HG02588 (cell line): ENCODE measurements at regions not wholly inside any gene's neighbourhood (a gene's known extent, or its start where the extent isn't known, plus 50 kb on each side); places are given as distances from the start of the nearest gene placed in this dataset.

Source experiments
- ATAC-seq: cut with Tn5 transposase; IDR thresholded peaks from one replicate; pipeline ENCODE4 v1.9.1; 2021; ENCODE audit warnings: mild to moderate bottlenecking, moderate library complexity; ENCODE audit not compliant: unreplicated experiment

DNA sequence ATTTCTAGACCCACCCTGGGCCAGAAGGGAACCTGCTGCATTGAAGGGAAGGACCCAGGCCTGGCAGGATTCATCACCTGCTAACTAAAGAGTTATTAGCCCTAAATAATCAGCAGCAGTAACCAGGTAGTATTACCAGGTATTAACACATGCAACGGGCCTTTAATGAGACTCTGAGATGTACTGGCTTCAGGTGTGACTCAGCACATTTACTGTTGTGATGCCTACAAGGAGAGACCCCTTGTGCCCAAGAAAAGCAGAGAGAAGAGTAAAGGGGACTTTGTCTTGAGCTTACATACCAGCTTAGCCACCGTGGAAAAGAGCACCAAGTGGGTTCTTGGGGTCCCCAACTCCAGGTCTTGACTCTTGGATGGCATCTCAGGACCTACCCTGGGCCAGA lies 243.1 kb upstream of the SLC39A10 start:
- ATAC-seq = no peak

DNA sequence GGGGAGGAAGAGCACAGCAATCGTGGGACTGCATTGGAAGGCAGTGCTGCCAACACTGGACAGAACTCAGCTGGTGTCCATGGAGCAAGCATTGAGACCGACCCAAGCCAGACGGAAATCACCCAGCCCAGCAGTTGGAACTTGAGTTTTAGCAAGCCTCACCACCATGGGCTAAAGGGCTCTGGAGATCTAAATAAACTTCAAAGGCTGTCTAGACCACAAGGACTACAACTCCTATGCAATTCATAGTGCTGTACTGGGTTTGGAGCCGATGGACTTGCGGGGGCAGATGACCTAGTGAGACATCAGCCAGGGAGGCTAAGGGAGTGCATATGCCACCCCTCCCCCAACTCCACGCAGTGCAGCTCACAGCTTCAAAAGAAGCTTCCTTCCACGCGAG lies 243.6 kb upstream of the SLC39A10 start:
- no peak for ATAC-seq

DNA sequence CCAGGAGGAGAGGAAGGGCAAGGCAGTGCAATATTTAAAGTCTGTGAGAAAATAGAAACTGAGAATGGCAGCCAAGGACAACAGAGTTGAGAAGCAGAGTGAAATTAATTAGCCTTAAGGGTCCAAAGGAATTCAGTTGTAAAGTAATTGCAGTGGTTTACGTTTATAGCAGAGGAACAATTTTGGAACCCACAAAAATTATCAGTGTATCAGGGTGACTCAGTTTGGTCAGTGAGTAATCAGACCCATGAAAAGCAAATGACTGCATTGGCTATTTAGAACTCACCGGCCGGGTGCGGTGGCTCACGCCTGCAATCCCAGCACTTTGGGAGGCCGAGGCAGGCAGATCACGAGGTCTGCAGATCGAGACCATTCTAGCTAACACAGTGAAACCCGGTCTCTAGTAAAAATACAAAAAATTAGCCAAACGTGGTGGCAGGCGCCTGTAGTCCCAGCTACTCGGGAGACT lies 245.8 kb upstream of the SLC39A10 start:
- ATAC-seq = no peak

DNA sequence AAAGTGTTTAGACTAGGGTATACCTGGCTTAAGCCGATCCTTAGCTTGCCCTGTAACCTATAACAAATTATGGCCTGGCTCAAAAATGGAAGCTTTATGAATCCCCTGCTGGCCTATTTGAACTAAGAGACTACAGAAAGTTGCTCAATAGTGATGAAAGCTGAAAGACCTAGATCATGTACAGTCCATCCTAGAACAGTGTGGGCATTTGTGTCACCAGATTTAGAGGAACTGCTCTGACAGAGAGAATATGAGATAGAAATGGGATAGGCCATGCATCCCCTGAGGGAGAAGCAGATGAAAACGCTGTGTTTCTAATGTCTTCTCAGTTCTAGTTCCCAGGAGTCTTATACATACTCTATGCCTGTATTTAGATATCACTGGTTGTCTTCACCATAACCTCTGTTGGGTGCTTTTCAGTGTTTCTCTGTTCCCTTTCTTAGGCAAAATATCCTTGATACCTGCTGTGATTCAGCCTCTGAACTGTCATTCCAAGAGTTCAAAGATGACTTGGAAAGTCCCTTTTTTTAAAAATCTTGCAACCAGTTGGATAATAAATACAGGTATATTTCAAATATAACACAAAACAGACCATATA lies 246.9 kb upstream of the SLC39A10 start:
- ATAC-seq = peak; percentile 78

DNA sequence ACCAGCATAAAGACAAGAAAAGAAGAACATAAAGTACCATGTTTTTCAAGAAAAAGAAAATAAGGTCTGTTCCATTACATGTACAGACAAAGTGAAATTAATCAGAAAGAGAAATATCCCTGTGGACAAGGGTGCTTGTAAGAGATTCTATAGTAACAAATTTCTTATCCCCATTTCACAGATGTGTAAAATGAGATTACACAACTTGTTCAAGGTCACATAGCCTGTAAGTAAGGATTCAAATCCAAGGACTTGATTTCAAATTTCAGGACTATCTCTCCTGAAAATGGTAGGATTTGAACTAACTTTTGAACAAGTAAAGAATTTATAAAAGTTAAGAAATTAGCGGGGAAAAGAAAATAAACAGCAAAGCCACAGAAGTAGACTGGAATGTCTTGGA lies 248.2 kb upstream of the SLC39A10 start:
- no peak for ATAC-seq

DNA sequence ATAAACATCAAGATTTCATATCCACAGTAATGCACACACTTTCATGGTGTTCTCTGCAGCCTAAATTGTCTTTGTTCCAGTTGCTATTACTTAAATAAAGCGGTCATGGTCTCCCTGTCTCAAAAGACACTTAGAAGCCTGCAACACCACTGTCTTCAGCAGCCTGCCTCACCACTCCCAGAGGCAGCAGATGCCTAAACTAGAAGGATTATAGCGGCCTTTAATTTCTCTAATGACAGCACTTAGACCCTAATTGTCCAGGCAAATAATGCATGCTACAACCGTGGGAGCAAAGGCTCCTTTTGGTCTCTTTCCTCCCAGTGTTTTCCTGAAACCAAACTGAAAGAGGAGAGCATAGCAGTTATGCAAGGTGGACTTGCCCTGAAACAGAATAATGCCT lies 248.8 kb upstream of the SLC39A10 start:
- ATAC-seq = no peak

DNA sequence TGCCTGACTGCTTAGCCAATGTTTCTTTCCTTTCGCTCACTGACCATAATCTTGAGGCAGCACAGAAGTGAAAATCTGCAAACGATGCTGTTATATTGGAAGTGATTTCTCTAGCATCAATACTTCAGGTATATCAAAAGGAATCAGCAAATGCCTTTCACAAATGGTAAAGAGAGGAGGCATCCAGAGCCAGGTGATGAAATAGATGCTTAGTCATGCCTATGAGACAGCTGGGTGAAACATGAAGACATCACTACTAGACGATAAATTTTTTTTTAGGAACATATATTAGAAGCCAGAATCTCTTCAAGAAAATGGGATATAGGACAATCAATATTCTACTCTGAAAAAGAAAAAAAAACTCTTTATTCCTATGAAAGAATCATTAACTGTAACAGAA lies 249.2 kb upstream of the SLC39A10 start:
- ATAC-seq = no peak

DNA sequence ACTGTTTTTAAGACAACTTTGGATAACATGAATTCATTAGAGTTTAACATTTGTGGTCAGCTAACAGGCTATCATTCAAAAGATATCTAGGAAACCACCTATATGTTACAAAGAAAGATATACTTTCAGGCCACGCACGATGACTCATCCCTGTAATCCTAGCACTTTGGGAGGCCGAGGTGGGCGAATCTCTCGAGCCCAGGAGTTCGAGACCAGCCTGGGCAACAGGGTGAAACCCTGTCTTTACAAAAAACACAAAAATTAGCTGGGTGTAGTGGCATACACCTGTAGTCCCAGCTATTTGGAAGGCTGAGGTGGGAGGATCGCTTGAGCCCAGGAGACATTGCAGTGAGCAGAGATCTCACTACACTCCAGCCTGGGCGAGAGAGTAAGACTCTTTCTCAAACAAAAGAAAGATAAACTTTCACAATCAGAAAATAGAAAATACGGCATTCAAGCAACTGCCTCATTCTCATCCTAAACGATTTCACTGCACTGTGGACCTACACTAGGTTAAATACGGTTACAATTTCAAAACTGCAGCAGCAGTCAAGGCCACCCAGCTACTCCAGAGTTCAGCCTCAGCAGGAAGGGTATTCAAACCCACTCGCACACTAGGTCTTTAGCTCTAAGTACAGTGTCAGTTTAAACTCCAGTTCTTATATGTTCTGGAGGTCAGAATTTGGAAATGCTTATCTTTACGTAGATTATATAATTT lies 250.0 kb upstream of the SLC39A10 start:
- no peak for ATAC-seq

DNA sequence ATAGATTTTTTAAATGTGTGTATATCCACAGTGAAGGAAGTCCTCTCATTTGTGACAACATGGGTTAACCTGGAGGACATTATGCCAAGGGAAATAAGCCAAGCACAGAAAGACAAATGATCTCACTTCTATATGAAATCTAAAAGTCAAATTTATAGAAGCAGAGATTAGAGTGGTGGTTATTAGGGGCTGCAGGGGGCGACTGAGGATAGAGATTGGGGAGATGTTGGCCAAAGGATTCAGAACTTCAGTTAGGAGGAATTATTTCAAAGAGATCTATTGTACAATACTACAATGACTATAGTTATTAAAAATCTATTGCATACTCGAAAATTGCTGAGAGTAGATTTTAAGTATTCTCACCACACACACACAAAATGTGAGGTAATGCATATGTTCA lies 252.4 kb upstream of the SLC39A10 start:
- no peak for ATAC-seq

DNA sequence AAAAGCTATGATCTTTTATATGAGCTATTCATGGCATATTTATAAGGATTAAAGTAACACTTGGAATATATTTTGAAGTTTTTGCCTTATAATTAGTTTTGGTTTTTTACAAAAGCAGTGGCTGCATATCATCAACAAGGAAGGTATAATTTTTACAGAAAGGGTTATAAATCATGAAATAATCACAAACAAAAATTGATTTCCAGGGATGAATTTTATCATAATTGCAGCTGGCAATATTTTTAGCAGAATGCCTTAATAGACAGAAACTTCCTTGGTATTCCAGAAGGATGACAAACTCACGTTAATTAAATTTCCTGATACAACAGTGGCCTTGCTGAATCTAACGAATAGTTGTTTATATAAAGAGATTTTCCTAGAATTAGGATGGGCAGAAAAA lies 260.5 kb upstream of the SLC39A10 start:
- no peak for ATAC-seq

DNA sequence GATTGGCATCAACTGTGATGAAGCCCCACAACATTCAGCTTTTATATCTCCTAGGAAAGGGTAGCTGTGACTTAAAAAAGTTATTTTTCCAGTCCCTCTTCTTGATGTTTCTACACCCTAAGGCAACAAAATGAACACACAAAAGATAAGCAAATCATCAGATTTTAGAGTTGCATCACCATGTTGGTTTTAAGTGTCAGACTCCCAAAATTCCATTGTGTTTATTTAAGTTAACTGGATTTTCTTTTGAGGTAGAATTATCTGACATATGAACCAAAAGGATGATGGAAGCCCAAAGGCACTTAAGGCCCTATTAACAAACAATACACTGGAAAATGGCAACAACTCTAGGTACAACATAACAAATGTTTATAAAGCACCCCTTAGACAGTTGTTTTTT lies 261.7 kb upstream of the SLC39A10 start:
- ATAC-seq = no peak

DNA sequence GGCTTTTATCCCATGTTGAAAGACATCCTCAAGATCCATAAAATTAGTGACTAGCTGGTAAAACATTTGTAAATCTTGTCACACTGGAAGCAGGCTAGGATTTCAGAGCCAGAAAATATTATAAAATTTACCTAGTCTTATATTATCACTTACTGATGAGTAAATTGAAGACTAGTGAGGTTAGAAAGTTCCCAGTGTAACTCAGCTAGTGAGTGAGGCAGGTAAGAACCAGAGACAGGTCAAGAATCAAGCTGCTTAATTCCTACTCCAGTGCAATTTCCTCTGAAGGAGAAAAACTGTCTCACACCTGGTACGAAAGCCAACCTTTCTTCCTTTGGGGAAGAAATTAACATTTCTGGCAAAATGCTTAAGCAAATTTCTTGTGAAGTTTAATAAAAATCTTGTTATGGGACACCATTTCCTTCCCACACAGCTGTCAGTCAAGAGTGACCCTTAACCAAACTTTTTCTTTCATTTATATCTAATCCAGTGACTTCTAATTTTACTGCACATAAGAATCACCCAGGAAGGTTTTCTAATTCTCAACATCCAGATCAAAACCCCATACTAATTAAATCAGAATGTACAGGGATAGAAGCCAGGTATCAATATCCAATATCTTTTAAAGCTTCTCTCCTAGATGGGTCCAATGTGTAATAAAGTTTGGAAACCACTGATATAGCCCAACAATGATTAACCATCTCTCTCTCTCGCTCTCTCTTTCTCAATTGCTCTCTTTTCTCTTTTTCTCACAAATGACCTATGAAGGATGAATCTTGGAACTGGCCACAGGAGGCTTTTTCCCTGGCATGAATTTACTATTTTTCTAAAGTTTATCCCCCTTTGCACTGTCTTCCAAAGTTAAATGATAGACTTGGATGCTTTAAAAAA lies 264.3 kb upstream of the SLC39A10 start:
- no peak for ATAC-seq

DNA sequence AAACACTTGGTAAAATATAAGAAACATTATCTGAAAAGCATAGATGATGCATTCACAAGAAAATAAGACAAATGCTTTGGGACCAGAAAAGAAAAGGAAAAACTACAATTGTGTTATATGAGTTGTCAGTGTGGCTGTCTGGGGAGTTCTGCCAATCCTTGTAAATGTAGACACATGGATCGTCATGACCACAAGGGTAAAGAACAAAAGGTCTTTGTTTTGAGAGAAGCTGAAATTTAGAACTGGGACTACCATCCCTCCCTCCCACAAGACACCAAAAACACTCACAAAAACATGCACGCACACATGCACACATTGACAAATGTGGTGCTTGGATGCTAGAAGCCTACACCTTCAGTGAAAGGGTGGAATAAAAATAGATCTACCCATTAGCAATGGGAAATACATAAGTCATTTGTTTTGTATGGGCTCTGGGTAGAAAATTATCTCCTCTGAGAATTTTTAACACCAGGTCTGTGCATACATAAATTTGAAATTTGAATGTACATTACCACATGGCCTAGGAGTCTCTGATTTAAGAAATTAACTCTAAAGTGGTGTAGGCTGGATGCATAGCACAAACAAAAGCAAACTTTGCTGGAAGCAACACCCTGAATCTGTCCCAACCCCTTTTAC lies 266.2 kb upstream of the SLC39A10 start:
- ATAC-seq = no peak

DNA sequence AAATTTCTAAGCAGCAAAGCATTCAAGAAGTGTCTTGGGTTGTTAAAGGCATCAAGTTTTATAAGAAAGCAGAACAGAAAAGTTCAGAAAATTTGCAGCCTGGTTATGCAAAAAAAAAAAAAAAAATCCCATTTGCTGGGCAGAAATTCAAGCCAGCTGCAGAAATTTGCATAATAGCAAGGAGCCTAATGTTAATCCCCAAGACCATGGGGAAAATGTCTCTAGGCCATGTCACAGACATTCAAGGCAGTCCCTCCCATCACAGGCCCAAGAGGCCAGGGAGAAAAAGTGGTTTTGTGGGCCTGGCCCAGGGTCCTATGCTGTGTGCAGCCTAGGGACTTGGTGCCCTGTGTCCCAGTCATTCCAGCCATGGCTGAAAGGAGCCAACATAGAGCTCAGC lies 269.0 kb upstream of the SLC39A10 start:
- no peak for ATAC-seq

DNA sequence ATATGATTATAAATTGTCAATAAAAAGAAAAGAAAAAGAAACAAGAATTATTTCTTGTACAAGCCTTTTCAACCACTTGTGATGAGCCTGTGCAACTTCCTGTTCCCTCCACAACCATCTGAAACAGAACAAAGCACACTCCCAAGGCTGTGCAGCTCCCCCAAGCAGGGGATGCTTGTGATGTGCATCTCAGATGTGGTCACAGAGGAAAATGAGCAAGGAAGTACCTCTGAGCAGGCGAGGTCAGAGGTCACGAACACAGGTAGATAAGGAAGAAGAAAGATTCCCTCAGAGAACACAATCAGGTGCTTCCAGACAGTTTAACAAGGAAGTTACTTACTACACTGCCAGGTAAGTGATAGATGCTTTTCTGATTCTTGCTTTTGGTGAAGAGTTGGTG lies 274.8 kb upstream of the SLC39A10 start:
- ATAC-seq = no peak

DNA sequence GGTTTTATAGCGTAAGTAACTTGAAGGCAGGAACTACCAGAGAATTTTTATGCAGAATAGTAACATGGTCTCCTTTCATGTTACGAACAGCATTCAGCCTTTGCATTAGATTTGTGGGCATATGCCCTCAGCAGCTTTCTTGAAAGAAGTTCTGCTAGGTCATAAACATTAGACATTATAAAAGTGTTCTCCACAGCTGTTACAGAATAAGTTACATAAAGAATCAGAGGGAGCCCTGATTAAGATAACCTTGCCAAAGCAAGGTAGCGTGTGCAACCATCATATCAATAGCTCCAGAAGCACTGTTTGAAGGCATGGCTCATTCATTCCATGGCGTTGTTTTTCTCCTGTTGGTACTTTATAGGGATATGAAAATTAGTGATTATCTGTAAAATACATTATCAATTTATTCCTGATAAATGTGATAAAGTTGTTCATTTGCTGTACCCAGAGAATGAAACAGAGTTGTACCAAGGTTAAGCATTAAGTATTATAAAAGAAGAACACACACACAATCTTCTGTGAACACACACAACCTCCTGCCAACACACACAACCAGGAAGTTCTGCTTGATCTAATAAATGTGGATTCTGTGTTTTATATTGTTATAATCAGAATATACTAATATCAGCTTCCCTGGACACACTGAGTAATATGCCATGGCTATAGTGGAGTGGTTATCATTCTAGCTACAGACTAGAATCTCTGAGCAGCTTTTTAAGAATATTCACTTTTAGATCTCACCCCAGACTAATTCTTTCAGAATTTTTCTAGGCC lies 286.7 kb upstream of the SLC39A10 start:
- no peak for ATAC-seq

DNA sequence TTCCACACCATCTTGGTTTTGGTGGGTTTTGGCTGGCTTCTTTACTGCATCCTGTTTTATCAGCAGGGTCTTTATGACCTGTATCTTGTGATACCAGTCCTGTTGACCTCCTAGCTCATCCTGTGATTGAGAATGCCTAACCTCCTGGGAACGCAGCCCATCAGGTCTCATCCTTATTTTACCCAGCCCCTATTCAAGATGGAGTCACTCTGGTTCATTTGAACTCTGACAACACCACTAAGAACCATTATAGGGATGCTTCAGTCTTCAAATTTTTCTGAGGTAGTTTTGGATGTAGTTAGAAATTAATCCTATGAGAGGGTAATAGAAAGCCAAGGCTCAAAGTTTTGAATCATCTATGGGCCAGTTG lies 287.8 kb upstream of the SLC39A10 start:
- ATAC-seq = no peak

DNA sequence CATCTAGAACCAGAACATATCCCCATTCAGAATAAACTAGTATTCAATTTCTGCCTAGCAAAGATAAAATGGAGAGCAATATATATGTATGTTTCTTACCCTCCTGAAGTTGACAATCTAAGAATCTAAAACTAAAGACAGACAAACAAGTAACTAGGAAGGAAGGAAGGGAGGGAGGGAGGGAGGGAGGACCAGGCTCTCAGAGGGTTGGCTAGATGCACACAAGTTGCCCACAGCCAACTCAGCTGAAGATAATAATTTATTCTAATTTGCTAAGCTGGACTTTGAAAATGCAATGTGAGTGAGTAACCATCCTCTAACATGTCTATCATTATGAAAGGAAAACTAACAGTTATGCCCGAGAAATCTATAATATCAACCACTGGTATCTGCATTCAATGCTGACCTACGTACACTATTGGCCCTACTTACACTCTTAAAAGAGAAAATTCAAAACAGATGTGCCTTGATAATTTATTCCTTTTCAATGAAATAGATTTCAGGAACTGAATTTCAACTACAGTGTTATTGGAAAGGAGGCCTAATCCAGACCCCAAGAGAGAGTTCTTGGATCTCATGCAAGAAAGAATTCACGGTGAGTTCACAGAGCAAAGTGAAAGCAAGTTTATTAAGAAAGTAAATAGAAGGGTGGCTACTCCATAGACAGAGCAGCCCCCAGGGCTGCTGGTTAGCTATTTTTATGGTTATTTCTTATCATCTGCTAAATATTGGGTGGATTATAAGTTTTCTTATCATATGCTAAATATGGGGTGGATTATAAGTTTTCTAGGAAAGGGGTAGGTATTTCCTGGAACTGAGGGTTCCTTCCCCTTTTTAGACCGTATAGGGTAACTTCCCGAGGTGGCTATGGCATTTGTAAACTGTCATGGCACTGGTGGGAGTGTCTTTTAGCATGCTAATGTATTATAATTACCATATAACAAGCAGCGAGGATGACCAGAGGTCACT lies 288.5 kb upstream of the SLC39A10 start:
- ATAC-seq = no peak

DNA sequence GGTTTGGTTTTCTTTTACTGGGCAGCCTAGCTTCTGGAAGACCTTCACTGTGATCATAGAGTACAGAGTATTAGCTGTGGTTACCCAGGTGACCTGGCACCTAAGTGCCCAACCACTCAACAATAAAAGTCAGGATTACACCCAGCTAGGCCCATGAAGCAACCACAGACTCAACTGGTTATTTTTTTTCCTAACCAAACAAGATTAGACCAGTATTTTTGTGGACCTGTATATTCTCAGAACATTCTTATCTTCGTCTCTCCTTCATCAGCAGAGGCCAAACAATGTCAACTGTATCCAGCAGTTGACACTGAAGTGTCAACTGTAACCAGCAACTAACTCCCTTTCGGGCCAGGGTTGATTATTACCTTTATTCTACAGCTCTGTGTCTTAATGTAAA lies 289.2 kb upstream of the SLC39A10 start:
- no peak for ATAC-seq
